HG03575 (cell line): ENCODE measurements at regions not wholly inside any gene's neighbourhood (a gene's known extent, or its start where the extent isn't known, plus 50 kb on each side); places are given as distances from the start of the nearest gene placed in this dataset.
"Not testable (repeated sequence)": the region's sequence is repeated elsewhere in the genome, so short reads cannot be mapped to it uniquely, and the experiment has no call there.

ENCODE experiments used
- ATAC-seq: cut with Tn5 transposase; IDR thresholded peaks from one replicate; pipeline ENCODE4 v1.9.1; 2021; ENCODE audit not compliant: unreplicated experiment, insufficient number of reproducible peaks, low FRiP score; ENCODE audit errors: extremely low read depth

DNA sequence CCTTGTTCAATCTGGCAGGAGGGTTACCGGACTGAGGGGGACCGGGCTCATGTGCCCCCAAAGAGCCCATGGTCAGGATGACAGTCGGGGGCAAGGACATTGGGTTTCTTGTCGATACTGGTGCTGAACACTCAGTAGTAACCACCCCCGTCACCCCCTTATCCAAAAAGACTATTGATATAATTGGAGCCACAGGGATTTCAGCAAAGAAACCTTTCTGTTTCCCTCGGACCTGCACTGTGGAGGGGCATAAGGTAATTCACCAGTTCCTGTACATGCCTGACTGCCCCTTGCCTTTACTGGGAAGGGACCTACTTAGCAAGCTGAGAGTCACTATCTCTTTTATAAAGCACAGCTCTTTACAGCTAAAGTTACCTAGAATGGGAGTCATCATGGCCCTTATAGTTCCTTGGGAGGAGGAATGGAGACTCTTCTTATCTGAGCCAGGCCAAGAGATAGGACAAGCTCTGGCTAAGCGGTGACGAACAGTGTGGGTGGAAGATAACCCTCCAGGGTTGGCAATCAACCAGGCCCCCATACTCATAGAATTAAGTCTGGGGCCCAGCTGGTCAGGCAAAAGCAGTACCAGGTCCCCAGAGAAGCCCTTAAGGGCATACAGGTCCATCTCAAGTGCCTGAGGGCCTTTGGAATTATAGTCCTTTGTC, 603.7 kb downstream of the UQCRFS1 start:
- no peak for ATAC-seq

GRCh38 chr19:28608292-28608691, 604.7 kb downstream of the UQCRFS1 start:
- no peak for ATAC-seq

DNA sequence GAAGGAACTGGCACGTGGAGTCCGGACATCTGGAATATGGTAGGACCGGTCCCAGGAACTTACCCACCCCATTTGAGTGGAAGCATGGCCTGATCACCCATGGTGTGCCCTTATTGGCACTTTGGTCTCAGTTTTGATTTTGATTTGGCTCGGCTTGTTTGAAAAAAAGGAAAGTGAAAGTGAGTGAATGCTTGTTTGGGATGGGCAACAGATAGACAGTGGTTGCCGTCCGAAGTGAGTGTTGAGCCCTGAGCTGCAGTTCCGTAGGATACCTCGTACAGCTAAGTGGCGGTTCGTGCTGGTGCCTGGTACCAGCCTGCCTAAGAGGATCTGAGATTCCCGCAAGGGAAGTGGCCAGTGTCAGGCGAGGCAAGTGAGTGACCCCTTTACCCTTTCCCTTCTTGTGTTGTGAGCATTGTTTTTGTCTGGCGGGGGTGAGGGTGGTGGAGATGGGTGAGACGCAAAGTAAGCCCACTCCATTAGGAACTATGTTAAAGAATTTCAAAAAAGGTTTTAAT, 605.8 kb downstream of the UQCRFS1 start:
- ATAC-seq = no peak

DNA sequence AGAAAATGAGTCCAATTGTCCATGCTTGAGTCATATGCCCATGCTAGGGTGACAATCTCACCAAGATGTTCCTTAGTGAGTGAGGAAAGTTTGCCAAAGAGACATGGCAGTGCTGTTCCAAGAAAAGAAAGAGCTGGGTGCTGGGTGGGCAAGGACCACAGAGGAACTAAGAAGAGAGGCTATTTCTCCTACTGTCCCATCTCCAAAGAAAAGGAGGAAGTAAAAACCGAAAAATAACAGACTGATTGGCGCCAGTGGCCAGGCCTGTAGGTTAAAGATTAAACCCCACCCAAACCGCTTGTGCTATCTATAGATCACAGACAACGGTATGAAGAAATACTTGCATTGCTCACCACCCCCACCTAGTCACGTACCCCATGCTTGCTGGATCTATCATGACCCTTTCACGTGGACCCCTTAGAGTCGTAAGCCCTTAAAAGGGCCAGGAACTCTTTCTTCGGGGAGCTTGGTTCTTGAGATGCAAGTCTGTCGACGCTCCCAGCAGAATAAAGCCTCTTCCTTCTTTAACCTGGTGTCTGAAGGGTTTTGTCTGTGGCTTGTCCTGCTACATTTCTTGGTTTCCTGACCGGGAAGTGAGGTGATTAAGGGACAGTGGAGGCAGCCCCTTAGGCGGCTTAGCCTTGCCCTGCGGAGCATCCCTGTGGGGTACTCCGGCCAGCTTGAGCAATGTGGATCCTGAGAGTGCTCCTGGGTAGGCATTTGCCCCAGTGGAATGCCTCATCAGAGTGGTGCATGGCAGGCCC, 606.5 kb downstream of the UQCRFS1 start:
- ATAC-seq = no peak

DNA sequence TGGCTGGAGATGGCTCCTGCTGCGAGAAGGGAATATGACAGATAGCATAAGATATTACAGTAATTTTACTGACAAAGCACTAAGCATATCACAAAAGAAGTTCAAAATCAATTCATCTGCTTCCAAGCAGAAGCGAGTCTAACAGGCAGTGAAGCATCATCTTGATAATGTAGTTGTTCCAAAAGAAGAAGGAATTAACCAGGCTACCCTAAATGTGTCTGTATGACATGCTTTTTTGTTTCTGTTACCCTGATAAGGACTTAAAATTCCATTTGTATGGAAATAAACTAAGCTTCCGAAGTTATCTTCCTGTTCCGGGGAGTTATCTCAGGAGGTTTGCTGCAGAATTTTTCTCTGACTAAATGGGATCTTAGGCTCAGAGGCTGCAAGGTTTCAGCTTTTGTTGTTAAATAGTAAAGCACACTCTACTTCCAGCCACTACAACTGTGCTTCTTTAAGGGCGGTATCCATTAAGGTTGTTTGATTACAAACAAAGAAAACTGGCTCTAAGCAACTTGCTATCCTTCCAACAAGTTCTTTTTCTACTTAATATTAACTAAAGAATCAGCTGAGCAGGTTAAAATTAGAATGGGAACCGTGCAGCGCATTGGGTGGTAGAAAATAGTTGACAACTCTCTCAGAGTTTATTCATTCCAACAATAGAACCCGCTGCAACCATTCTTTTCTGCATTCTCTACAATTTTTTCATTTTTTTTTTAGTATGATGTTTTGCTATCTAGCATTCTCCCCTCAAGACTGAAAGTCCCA, 607.3 kb downstream of the UQCRFS1 start:
- ATAC-seq = no peak

- no peak for ATAC-seq
Measured at GRCh38 chr19:28603453-28603852, 609.5 kb downstream of the UQCRFS1 start.

- no peak for ATAC-seq
Measured at GRCh38 chr19:28602675-28603298, 610.2 kb downstream of the UQCRFS1 start.

- ATAC-seq = no peak
Measured at GRCh38 chr19:28601723-28602440, 611.1 kb downstream of the UQCRFS1 start.

DNA sequence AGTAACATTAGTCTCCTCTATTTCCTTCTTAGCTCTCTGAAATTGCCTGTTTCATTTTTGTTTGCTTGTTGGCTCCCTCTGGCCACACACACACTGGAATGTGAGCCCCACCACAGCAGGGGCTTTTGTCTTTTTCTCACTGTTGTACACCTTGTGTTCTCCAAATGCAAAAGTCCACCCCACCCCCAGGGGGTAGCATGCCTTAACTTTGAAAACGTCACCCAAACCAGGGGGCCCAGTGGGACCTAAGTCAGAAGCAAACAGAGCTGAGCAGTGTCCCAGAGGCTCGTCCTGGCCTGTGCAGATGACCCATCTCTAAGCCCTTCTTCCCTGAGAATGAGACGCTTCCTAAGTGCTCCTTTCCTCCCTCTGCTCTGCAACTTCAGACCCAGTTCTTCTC, 614.1 kb downstream of the UQCRFS1 start:
- ATAC-seq = no peak

DNA sequence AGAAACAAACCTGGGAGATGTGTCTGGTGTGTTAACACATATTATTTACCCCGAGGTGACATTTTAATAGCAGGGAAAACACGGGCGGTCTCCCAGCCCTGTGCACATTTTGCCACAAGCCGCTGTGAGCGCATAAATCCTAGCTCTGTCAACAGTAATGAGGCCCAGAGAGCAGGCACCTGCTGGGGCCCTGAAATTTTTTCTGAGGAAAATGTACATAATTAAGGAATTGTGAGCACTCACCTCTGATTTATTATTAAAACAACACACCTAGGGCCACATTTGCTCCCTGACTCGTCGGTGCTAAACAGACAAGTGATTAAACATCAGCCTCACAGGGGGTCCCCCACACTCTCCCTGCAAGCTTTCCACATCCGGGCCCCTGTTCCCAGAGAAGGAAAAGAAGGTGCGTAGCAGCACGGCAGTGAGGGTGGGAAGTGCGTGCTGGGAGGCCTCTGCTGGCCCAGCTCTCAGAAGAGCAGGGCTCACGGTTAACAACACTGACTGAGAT, 616.3 kb downstream of the UQCRFS1 start:
- ATAC-seq = no peak

GRCh38 chr19:28595722-28596480, 617.0 kb downstream of the UQCRFS1 start:
- ATAC-seq = no peak

DNA sequence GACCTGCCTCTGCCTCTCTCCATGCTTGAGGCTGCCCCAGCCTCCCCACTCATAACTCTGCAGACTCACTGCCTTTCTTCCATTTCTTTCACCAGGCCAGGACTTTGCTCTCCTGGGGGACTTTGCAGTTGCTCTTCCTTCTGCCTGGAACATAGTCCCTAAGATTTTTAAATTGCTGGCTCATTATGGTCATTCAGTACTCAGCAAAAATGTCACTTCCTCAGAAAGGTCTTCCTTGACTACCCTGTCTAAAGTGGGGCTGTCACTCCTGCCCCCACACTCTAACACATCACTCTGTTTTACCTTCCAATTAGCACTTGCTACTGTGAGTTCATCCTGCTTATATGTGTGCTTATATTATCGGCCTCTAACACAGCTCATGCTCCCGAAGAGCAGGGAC, 618.2 kb downstream of the UQCRFS1 start:
- no peak for ATAC-seq

- ATAC-seq = not testable (repeated sequence)
Measured at GRCh38 chr19:28589991-28590411, 623.0 kb downstream of the UQCRFS1 start.

GRCh38 chr19:28586474-28586873, 626.5 kb downstream of the UQCRFS1 start:
- no peak for ATAC-seq

DNA sequence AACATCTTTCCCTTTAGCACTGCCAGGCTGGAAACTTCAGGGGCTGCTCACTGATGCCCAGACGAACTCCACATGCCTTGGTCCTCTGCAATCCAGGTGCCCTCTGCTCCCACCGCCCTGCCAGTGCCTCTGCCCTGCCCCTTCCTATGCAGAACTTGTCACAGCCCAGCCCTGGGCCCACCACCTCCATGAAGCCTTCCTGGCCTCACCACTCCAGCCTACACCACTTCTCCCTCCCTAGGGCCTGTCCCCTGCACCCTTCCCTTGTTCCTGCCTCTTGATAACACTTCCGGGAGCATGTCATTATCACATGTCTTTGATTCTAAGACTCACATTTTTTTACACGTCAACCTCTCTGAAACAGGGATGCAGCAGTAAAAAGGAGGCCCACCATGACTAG, 627.2 kb downstream of the UQCRFS1 start:
- no peak for ATAC-seq

- ATAC-seq = no peak
Measured at GRCh38 chr19:28583713-28584112, 629.2 kb downstream of the UQCRFS1 start.

DNA sequence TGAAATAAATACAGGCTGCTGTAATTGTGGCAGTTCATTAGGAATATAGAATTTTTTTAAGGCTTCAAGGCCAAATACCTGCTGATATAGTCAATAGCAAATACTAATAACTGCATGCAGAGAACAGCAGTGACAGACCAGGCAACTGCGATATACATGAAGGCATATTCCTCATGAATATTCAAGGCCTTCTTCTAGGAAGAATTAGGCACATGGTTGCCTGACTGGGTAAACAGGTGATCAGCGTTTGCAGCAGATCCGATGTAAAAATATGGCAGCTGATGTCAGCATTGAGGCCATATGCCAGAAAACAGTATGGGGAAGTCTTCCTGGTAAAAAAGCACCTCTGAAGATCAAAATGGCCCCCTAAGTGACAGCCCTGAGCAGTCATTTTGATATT, 629.7 kb downstream of the UQCRFS1 start:
- ATAC-seq = no peak

DNA sequence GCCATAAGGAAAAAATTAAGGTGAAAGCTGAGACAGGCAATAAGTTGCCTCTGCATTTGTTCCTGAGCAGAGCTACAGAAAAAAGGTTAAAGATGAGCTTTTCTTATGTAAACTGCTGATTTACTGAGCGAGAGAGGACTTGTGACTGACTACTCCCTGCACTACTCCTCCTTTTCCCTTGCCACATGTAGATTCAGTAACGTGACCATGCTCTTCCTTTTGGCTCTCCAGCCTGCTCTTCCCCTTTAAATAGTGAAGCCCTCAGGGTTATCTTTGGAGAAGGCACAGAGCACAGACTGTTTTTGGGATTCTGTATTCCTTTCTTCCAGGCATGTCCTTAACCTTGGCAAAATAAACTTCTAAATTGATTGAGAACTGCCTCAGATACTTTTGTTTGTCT, 630.2 kb downstream of the UQCRFS1 start:
- no peak for ATAC-seq
